ENCODE measurements at regions not wholly inside any gene's neighbourhood (a gene's known extent, or its start where the extent isn't known, plus 50 kb on each side); places are given as distances from the start of the nearest gene placed in this dataset.

DNA sequence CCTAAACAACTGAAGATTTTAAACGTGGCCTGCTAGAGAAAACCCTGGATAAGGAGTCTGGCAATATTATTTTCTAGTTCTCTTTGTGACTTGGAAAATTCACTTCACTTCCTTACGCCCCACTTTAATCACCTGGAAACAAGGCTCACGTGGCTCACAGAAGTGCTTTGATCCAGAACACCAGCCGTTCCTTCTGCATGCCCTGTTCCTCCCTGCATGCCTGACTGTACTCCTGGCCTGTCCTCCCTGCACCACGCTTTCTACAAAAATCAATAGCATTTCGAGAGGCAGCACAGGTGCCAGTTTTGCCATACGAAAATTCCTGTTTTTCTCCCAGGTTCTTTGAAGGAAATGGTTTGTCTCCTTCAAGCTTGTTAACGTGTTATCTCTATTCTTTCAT, 474.2 kb upstream of the RGMA start:
- no peak for TF ChIP-seq RAD21 (IDR thresholded peaks at IDR 0.05; ENCODE audit: low read length)
- no peak for TF ChIP-seq GATA2 (CRISPR knock-in tag; IDR thresholded peaks at IDR 0.05)
- TF ChIP-seq, protein P1, sequence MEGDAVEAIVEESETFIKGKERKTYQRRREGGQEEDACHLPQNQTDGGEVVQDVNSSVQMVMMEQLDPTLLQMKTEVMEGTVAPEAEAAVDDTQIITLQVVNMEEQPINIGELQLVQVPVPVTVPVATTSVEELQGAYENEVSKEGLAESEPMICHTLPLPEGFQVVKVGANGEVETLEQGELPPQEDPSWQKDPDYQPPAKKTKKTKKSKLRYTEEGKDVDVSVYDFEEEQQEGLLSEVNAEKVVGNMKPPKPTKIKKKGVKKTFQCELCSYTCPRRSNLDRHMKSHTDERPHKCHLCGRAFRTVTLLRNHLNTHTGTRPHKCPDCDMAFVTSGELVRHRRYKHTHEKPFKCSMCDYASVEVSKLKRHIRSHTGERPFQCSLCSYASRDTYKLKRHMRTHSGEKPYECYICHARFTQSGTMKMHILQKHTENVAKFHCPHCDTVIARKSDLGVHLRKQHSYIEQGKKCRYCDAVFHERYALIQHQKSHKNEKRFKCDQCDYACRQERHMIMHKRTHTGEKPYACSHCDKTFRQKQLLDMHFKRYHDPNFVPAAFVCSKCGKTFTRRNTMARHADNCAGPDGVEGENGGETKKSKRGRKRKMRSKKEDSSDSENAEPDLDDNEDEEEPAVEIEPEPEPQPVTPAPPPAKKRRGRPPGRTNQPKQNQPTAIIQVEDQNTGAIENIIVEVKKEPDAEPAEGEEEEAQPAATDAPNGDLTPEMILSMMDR (IDR thresholded peaks at IDR 0.05), result no peak

Data from SK-N-SH (cell line).